ENCODE measurements at regions not wholly inside any gene's neighbourhood (a gene's known extent, or its start where the extent isn't known, plus 50 kb on each side); places are given as distances from the start of the nearest gene placed in this dataset.

GRCh38 chr11:91011503-91011902, 788.7 kb upstream of the CHORDC1 start:
- TF ChIP-seq CTCF (conservative IDR thresholded peaks at IDR 0.05 in 1 of 2, IDR thresholded peaks at IDR 0.05 in 1 of 2; ENCODE audit: extremely low read depth in 1 of 2, insufficient read depth in 1 of 2, low read depth in 1 of 2, low read length in 2 of 2) (no peak), EZH2 (IDR thresholded peaks at IDR 0.05; ENCODE audit: borderline replicate concordance, low read length) (no peak)
